Adrenal gland (tissue), 9 donors: ENCODE measurements at regions not wholly inside any gene's neighbourhood (a gene's known extent, or its start where the extent isn't known, plus 50 kb on each side); places are given as distances from the start of the nearest gene placed in this dataset.

ENCODE experiments used
- DNase-seq, 7 donors: peaks; one replicate each; pipeline ENCODE4 v3.0.0-alpha.2; 2019 to 2020
- H3K27ac ChIP-seq, 5 donors: fragments of 200-600 bp; sonication (generic) in 4 of 5; 1 replicate in 3 of 5; 2 replicates in 2 of 5; pipeline versions ENCODE4 v1.5.1 to v1.8.0; 2016 to 2020; ENCODE audit warnings: mild to moderate bottlenecking in 1 of 5
- H3K27me3 ChIP-seq: fragments of 200-600 bp; 2 replicates; pipeline ENCODE4 v1.8.0; 2021
- H3K36me3 ChIP-seq, 2 donors: fragments of 200-600 bp; replicated peaks in 1 of 2; 1 replicate in 1 of 2; 2 replicates in 1 of 2; pipeline versions ENCODE4 v1.5.1 to v1.8.0; 2018 to 2022
- H3K4me1 ChIP-seq, 2 donors: fragments of 200-600 bp; replicated peaks in 1 of 2; 1 replicate in 1 of 2; 2 replicates in 1 of 2; pipeline versions ENCODE4 v1.5.1 to v1.8.0; 2018 to 2021
- H3K4me3 ChIP-seq, 4 donors: fragments of 200-600 bp; sonication (generic) in 3 of 4; one replicate each; pipeline ENCODE4 v1.5.1; 2016 to 2018
- H3K9me3 ChIP-seq, 3 donors: fragments of 200-600 bp; sonication (generic) in 1 of 3; replicated peaks in 1 of 3; 1 replicate in 2 of 3; 2 replicates in 1 of 3; pipeline versions ENCODE4 v1.5.1 to v1.8.0; 2016 to 2021
- POLR2A ChIP-seq, 2 donors: fragments of 450-650 bp; IDR thresholded peaks; one replicate each; pipeline ENCODE4 v1.6.1; 2017; ENCODE audit warnings: antibody characterized with exemption in 2 of 2, mild to moderate bottlenecking in 2 of 2, moderate library complexity in 1 of 2
- WGBS, 4 donors: extraction: QIAGEN DNeasy Blood & Tissue Kit in 2 of 4; methylation state at CpG; one replicate each; pipeline versions ENCODE4 v1.1.5 to v1.1.7; 2013 to 2017; 5-methylcytosine and 5-hydroxymethylcytosine counted together
- intact Hi-C, 2 donors: fragments of 100-400 bp; cut with DNase I; formaldehyde crosslinking; loops; one replicate each; pipeline versions ENCODE4 v1.14.1 to v1.15.0; 2022 to 2023
- TF ChIP-seq, protein P1 (sequence below), 6 experiments: fragments of 450-650 bp in 4 of 6; fragments of 200-600 bp in 2 of 6; sonication (generic) in 1 of 6; IDR thresholded peaks; 1 replicate in 5 of 6; 2 replicates in 1 of 6; pipeline versions ENCODE4 v1.5.1 to v1.8.0; 2016 to 2021; ENCODE audit warnings: antibody characterized with exemption in 6 of 6, mild to moderate bottlenecking in 2 of 6, moderate library complexity in 1 of 6
- donor health status: healthy with polysubstance abuse.
- donor health status: Bipolar disorder and iron deficiency.
- donor health status: DM: yes; HTN: yes; CAD: no.
- donor health status: DM: no; HTN: no; CAD: no.
- donor health status: DM: no; HTN: no; CAD: no.

DNA sequence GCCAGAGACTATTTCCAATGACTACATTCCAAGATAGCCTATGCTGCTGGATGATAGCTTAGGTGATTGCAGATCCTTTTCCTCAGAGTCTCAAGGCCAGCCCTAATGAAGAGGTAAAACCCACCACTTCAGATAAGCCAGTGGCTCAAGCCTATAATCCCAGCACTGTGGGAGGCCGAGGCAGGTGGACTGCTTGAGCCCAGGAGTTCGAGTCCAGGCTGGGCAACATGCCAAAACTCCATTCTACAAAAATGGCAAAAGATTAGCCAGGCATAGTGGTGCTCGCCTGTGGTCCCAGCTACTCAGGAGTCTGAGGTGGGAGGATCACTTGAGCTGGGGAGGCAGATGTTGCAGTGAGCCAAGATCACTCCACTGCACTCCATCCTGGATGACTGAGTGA, 495.3 kb downstream of the ZIC1 start:
- intact Hi-C loops = no loop called here
- Histone ChIP-seq H3K9me3 (no peaks in the 10 kb centered on the region), H3K36me3 (no peaks in the 10 kb centered on the region), H3K27me3 (no peaks in the 10 kb centered on the region), H3K4me1 (no peaks in the 10 kb centered on the region), H3K27ac (no peak overlapping the region), H3K4me3 (no peak overlapping the region)
- TF ChIP-seq POLR2A (IDR thresholded peaks at IDR 0.05) = no peak
- TF ChIP-seq, protein P1, sequence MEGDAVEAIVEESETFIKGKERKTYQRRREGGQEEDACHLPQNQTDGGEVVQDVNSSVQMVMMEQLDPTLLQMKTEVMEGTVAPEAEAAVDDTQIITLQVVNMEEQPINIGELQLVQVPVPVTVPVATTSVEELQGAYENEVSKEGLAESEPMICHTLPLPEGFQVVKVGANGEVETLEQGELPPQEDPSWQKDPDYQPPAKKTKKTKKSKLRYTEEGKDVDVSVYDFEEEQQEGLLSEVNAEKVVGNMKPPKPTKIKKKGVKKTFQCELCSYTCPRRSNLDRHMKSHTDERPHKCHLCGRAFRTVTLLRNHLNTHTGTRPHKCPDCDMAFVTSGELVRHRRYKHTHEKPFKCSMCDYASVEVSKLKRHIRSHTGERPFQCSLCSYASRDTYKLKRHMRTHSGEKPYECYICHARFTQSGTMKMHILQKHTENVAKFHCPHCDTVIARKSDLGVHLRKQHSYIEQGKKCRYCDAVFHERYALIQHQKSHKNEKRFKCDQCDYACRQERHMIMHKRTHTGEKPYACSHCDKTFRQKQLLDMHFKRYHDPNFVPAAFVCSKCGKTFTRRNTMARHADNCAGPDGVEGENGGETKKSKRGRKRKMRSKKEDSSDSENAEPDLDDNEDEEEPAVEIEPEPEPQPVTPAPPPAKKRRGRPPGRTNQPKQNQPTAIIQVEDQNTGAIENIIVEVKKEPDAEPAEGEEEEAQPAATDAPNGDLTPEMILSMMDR (IDR thresholded peaks at IDR 0.05) = no peak
- 50 to 83% (median 78%) methylated on average over 1 to 3 of the region's 3 CpGs for WGBS, 4 donors
- DNase-seq = no peak

DNA sequence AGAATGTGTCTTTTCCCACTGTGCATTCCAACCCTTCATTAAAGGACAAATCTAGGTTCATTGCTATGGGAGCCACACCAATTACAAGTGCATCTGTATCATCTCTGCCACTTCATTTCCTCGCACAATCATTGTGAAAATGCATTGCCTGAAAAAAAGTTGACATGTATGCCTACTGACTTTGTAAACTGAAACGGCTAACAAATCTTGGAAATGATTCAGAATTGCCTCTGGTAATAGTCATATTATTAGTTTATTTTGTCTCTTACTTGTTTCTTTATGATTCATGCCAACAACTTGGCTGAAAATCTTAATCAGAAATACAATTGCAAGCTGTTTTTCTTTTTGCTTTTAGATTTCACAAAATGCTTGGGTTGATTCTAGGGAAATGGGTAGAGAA, 497.1 kb downstream of the ZIC1 start:
- 45 to 63% (median 60%) methylated on average over 2 of the region's 2 CpGs for WGBS, 4 donors
- Histone ChIP-seq H3K4me3 (no peak overlapping the region), H3K4me1 (no peaks in the 10 kb centered on the region), H3K9me3 (no peaks in the 10 kb centered on the region), H3K27me3 (no peaks in the 10 kb centered on the region), H3K27ac (no peak overlapping the region), H3K36me3 (no peaks in the 10 kb centered on the region)
- intact Hi-C loops = no loop called here
- TF ChIP-seq, protein P1 (IDR thresholded peaks at IDR 0.05) = no peak
- TF ChIP-seq POLR2A (IDR thresholded peaks at IDR 0.05) = no peak
- DNase-seq = no peak

GRCh38 chr3:147914532-147914931, 505.4 kb downstream of the ZIC1 start:
- DNase-seq = no peak
- intact Hi-C loops = no loop called here
- no peaks in the 10 kb centered on the region for H3K27me3 ChIP-seq
- no peak overlapping the region for H3K27ac ChIP-seq
- no peaks in the 10 kb centered on the region for H3K4me1 ChIP-seq
- TF ChIP-seq, protein P1 (IDR thresholded peaks at IDR 0.05) = no peak
- no peak for TF ChIP-seq POLR2A (IDR thresholded peaks at IDR 0.05)
- H3K4me3 ChIP-seq = no peak overlapping the region
- WGBS, 4 donors = 82 to 94% (median 83%) methylated on average over 1 of the region's 1 CpG
- no peaks in the 10 kb centered on the region for H3K9me3 ChIP-seq
- no peaks in the 10 kb centered on the region for H3K36me3 ChIP-seq

DNA sequence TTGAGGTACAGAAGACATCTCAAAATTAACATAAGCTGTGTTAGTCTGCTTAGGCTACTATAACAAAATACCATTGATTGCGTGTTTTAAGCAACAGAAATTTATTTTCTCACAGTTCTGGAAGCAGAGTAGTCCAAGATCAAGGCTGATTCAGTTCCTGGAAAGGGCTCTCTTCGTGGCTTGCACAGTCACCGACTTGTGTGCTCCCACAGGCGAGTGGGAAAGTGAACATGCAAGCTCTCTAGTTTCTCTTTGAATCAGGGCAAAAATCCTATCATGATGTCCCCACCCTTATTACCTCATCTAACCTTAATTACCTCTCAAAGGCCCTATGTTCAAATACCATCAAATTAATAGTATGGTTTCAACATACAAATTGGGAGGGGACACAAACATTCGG, 505.9 kb downstream of the ZIC1 start:
- Histone ChIP-seq H3K27me3 (no peaks in the 10 kb centered on the region), H3K27ac (no peak overlapping the region), H3K9me3 (no peaks in the 10 kb centered on the region), H3K4me1 (no peaks in the 10 kb centered on the region), H3K36me3 (no peaks in the 10 kb centered on the region), H3K4me3 (no peak overlapping the region)
- intact Hi-C loops = no loop called here
- 68 to 78% (median 73%) methylated on average over 5 of the region's 5 CpGs for WGBS, 4 donors
- no peak for DNase-seq
- TF ChIP-seq POLR2A (IDR thresholded peaks at IDR 0.05) = no peak
- TF ChIP-seq, protein P1 (IDR thresholded peaks at IDR 0.05) = no peak
